PFSK-1 (cell line): ENCODE measurements at regions not wholly inside any gene's neighbourhood (a gene's known extent, or its start where the extent isn't known, plus 50 kb on each side); places are given as distances from the start of the nearest gene placed in this dataset.

Source experiments
- FOXP2 ChIP-seq: optimal IDR thresholded peaks from 2 replicates; pipeline ENCODE3; 2011; ENCODE audit warnings: borderline replicate concordance, control low read depth, inconsistent platforms; ENCODE audit not compliant: insufficient read depth; ENCODE audit errors: extremely low read length, extremely low read depth
- POLR2AphosphoS5 ChIP-seq: IDR thresholded peaks from 2 replicates; pipeline ENCODE4 v1.6.1; 2012; ENCODE audit warnings: low read depth, mild to moderate bottlenecking, control low read depth, low read length, moderate library complexity
- SIN3A ChIP-seq: IDR thresholded peaks from 2 replicates; pipeline ENCODE4 v1.6.1; 2012; ENCODE audit warnings: mild to moderate bottlenecking, low read length, moderate library complexity, borderline replicate concordance; ENCODE audit not compliant: insufficient read depth
- TAF1 ChIP-seq: IDR thresholded peaks from 2 replicates; pipeline ENCODE4 v1.6.1; 2012; ENCODE audit warnings: low read length, control low read depth, borderline replicate concordance; ENCODE audit not compliant: insufficient read depth
- TF ChIP-seq, protein P1 (sequence below), 2 experiments: IDR thresholded peaks; 2 replicates each; pipeline versions ENCODE4 v1.6.1 to v1.8.0; 2011 to 2012; ENCODE audit warnings: low read depth in 2 of 2, low read length in 2 of 2, control low read depth in 1 of 2, inconsistent platforms in 1 of 2, mild to moderate bottlenecking in 1 of 2, moderate library complexity in 1 of 2; ENCODE audit not compliant: insufficient read depth in 1 of 2

DNA sequence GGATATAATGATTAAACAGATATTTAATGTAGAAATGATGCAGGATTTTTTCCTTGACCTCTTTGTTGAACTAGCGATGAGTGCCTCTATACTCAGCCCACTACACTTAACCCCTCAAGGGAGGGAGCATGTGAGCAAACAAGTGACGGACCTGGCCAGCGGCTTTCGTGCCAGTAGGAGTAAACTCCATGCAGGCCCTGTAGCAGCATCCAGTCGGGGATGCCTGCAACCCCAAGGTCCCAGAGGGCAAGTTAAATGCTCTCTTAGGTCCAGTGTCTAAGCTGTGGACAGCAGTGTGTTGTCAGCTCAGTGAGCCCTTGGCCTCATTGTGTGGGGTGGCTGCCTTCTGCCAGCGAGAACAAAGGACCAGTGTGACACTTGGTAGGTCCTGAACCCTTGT is 708.7 kb downstream of the TECRL start:
- TF ChIP-seq SIN3A (no peak), POLR2AphosphoS5 (no peak), TAF1 (no peak), FOXP2 (no peak)
- TF ChIP-seq, protein P1, sequence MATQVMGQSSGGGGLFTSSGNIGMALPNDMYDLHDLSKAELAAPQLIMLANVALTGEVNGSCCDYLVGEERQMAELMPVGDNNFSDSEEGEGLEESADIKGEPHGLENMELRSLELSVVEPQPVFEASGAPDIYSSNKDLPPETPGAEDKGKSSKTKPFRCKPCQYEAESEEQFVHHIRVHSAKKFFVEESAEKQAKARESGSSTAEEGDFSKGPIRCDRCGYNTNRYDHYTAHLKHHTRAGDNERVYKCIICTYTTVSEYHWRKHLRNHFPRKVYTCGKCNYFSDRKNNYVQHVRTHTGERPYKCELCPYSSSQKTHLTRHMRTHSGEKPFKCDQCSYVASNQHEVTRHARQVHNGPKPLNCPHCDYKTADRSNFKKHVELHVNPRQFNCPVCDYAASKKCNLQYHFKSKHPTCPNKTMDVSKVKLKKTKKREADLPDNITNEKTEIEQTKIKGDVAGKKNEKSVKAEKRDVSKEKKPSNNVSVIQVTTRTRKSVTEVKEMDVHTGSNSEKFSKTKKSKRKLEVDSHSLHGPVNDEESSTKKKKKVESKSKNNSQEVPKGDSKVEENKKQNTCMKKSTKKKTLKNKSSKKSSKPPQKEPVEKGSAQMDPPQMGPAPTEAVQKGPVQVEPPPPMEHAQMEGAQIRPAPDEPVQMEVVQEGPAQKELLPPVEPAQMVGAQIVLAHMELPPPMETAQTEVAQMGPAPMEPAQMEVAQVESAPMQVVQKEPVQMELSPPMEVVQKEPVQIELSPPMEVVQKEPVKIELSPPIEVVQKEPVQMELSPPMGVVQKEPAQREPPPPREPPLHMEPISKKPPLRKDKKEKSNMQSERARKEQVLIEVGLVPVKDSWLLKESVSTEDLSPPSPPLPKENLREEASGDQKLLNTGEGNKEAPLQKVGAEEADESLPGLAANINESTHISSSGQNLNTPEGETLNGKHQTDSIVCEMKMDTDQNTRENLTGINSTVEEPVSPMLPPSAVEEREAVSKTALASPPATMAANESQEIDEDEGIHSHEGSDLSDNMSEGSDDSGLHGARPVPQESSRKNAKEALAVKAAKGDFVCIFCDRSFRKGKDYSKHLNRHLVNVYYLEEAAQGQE (IDR thresholded peaks at IDR 0.05; ENCODE audit: insufficient read depth in 1 of 2, low read depth in 2 of 2, low read length in 2 of 2) = no peak

DNA sequence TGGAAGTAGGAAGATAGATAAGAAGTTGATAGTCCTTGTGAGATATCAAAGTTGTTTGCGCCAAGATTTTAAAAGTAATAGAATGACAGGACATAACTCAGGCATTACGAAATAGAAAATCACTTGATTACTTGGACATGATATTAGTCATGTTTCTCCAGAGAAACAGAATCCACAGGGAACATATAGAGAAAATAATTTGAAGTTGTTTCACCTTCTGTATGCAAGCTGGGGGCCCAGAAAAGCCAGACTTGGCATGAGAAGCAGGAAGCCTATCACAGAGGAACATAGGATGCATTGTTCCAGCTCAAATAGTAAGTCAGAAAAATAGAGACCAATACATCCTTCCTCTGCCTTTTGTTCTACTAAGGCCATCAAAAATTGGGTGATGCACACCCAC is 715.9 kb downstream of the TECRL start:
- TF ChIP-seq FOXP2 (no peak), TAF1 (no peak), SIN3A (no peak), POLR2AphosphoS5 (no peak)
- TF ChIP-seq, protein P1 (IDR thresholded peaks at IDR 0.05; ENCODE audit: insufficient read depth in 1 of 2, low read depth in 2 of 2, low read length in 2 of 2) = no peak

DNA sequence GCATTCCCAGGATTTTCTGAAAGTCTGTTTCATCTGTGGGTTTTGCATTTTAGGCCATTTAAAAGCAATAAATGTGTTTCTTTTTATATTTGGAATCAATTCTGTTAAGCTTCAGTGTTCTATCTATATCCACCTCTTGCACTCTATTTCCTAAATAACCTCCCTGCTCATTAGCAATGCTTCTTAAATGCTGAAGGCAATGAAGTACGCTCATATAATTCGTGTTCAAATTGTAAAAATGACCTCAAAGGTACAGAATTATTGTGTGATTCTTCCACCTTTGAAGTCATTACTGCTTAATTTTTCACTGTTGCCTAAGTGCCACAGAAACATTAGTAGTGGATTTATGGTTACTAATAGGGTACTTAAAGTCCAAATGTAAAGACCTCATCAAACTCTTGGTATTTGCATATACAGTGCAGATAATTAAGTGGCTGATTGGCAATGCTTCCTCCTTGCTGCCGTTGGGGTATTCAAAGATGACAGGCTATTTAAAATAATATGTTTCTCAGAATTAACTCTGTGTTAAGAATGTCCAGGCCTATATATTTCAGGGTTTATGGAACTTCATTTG is 730.8 kb downstream of the TECRL start:
- TF ChIP-seq TAF1 (no peak), FOXP2 (no peak), POLR2AphosphoS5 (no peak), SIN3A (no peak)
- TF ChIP-seq, protein P1 (IDR thresholded peaks at IDR 0.05; ENCODE audit: insufficient read depth in 1 of 2, low read depth in 2 of 2, low read length in 2 of 2) = no peak

DNA sequence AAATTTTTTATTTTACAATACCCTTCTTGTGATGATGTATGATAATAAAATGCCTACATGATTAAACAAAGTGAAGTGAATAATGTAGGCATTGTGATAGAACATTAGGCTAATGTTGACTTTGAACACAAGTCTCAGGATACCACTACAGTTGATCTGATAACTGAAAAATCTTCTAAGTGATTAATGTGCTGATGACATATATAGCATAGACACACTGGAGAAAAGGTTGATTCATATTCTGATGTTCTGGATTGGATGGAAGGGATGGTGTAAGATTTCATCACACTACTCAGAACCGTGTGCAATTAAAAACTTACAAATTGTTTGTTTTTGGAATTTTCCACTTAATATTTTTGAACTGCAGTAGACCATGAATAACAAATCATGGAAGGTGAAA is 738.5 kb downstream of the TECRL start:
- TF ChIP-seq POLR2AphosphoS5 (no peak), TAF1 (no peak), FOXP2 (no peak), SIN3A (no peak)
- TF ChIP-seq, protein P1 (IDR thresholded peaks at IDR 0.05; ENCODE audit: insufficient read depth in 1 of 2, low read depth in 2 of 2, low read length in 2 of 2) = no peak
